ENCODE measurements at regions not wholly inside any gene's neighbourhood (a gene's known extent, or its start where the extent isn't known, plus 50 kb on each side); places are given as distances from the start of the nearest gene placed in this dataset.

DNA sequence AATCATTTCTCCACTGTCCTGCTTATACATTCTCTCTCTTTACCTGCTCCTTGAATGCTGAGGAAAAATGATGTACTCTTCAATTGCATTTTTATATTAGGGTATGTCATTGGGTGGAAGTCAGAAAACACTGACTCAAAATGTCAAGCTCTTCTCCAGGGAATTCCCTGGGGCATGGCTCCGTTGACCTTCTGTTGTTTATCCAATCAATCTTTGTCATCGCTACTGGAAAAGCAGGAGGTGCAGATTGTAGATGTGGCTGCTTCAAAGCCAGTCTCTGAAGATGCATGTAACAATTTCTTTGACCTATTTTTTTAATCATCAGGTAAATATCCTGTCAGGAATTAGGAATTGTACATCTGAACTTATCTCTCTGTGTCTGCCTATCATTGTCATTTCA, 63.9 kb upstream of the TENT5A start:
- H3K27me3 ChIP-seq (ENCODE audit: control insufficient read depth, insufficient read depth, low read length): no peaks in the 10 kb centered on the region
- no TSS peak for BruUV-seq (replicated peaks)
- no peaks in the 10 kb centered on the region for H3K36me3 ChIP-seq (ENCODE audit: control insufficient read depth, insufficient read depth, low read length)
- no peaks in the 10 kb centered on the region for H3K9me3 ChIP-seq (ENCODE audit: control insufficient read depth, insufficient read depth, low read depth, low read length)
- no peak for DNase-seq (ENCODE audit: low read depth, low spot score)
- in situ Hi-C loops (cut with HindIII; ENCODE audit: low pct_unique_long_range_greater_than_20kb, low sequenced_read_pairs): no loop called here
- ChIA-PET CTCF (no interaction called here), POLR2A (no interaction called here)
- no peaks in the 10 kb centered on the region for H3K4me1 ChIP-seq (ENCODE audit: control insufficient read depth, insufficient read depth, low read length)
- no peak overlapping the region for H3K4me3 ChIP-seq (ENCODE audit: low read depth in 2 of 2, low read length in 2 of 2)
- no peak for TF ChIP-seq POLR2AphosphoS5 (IDR thresholded peaks at IDR 0.05; ENCODE audit: low read depth, low read length)
- no peak for TF ChIP-seq SIN3A (IDR thresholded peaks at IDR 0.05; ENCODE audit: borderline replicate concordance, insufficient read depth, low read depth, low read length)
- TF ChIP-seq, protein P1, sequence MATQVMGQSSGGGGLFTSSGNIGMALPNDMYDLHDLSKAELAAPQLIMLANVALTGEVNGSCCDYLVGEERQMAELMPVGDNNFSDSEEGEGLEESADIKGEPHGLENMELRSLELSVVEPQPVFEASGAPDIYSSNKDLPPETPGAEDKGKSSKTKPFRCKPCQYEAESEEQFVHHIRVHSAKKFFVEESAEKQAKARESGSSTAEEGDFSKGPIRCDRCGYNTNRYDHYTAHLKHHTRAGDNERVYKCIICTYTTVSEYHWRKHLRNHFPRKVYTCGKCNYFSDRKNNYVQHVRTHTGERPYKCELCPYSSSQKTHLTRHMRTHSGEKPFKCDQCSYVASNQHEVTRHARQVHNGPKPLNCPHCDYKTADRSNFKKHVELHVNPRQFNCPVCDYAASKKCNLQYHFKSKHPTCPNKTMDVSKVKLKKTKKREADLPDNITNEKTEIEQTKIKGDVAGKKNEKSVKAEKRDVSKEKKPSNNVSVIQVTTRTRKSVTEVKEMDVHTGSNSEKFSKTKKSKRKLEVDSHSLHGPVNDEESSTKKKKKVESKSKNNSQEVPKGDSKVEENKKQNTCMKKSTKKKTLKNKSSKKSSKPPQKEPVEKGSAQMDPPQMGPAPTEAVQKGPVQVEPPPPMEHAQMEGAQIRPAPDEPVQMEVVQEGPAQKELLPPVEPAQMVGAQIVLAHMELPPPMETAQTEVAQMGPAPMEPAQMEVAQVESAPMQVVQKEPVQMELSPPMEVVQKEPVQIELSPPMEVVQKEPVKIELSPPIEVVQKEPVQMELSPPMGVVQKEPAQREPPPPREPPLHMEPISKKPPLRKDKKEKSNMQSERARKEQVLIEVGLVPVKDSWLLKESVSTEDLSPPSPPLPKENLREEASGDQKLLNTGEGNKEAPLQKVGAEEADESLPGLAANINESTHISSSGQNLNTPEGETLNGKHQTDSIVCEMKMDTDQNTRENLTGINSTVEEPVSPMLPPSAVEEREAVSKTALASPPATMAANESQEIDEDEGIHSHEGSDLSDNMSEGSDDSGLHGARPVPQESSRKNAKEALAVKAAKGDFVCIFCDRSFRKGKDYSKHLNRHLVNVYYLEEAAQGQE (IDR thresholded peaks at IDR 0.05; ENCODE audit: insufficient read depth in 1 of 2, low read depth in 2 of 2, low read length in 1 of 2): no peak
- TF ChIP-seq, protein P2, sequence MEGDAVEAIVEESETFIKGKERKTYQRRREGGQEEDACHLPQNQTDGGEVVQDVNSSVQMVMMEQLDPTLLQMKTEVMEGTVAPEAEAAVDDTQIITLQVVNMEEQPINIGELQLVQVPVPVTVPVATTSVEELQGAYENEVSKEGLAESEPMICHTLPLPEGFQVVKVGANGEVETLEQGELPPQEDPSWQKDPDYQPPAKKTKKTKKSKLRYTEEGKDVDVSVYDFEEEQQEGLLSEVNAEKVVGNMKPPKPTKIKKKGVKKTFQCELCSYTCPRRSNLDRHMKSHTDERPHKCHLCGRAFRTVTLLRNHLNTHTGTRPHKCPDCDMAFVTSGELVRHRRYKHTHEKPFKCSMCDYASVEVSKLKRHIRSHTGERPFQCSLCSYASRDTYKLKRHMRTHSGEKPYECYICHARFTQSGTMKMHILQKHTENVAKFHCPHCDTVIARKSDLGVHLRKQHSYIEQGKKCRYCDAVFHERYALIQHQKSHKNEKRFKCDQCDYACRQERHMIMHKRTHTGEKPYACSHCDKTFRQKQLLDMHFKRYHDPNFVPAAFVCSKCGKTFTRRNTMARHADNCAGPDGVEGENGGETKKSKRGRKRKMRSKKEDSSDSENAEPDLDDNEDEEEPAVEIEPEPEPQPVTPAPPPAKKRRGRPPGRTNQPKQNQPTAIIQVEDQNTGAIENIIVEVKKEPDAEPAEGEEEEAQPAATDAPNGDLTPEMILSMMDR (IDR thresholded peaks at IDR 0.05): no peak
- TF ChIP-seq TCF7L2 (IDR thresholded peaks at IDR 0.05; ENCODE audit: low read depth, low read length): no peak
- intact Hi-C loops (cut with micrococcal nuclease; ENCODE audit: unreplicated experiment): no loop called here
- ATAC-seq: no peak
- no peak overlapping the region for H3K27ac ChIP-seq (ENCODE audit: low read length)

DNA sequence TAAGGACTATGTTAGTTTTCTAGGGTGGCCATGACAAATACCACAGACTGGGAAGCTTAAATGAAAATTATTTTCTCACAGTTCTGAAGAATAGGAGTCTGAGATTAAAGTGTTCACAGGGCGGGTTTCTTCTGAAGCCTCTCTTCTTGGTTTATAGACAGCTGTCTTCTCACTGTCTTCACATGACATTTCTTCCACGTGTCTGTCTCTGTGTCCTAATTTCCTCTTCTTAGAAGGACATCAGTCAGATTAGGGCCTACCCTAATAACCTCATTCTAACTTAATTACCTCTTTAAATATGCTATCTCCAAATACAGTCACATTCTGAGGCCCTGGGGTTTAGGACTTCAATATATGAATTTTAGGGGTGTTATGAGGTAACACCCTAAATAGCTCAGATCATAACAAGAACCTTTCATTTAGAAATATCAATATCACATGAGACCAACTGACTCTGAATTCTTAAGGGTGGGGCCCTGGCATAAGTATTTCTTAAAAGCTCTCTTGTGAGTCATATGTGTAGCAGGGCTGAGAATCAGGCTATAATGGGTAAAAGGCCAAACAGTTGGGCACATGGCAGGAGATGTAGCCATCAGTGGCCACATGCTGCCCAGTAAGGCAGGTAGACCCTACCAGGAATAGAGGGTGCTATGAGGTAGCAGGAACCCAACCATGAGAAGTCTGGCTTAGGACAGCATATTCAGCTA, 62.0 kb upstream of the TENT5A start:
- Histone ChIP-seq H3K4me3 (ENCODE audit: low read depth in 2 of 2, low read length in 2 of 2) (no peak overlapping the region), H3K27me3 (ENCODE audit: control insufficient read depth, insufficient read depth, low read length) (no peaks in the 10 kb centered on the region), H3K27ac (ENCODE audit: low read length) (no peak overlapping the region), H3K9me3 (ENCODE audit: control insufficient read depth, insufficient read depth, low read depth, low read length) (no peaks in the 10 kb centered on the region), H3K36me3 (ENCODE audit: control insufficient read depth, insufficient read depth, low read length) (no peaks in the 10 kb centered on the region), H3K4me1 (ENCODE audit: control insufficient read depth, insufficient read depth, low read length) (no peaks in the 10 kb centered on the region)
- DNase-seq (ENCODE audit: low read depth, low spot score): no peak
- no TSS peak for BruUV-seq (replicated peaks)
- in situ Hi-C loops (cut with HindIII; ENCODE audit: low pct_unique_long_range_greater_than_20kb, low sequenced_read_pairs): no loop called here
- ChIA-PET CTCF (no interaction called here), POLR2A (no interaction called here)
- no peak for TF ChIP-seq TCF7L2 (IDR thresholded peaks at IDR 0.05; ENCODE audit: low read depth, low read length)
- TF ChIP-seq, protein P1 (IDR thresholded peaks at IDR 0.05; ENCODE audit: insufficient read depth in 1 of 2, low read depth in 2 of 2, low read length in 1 of 2): no peak
- TF ChIP-seq SIN3A (IDR thresholded peaks at IDR 0.05; ENCODE audit: borderline replicate concordance, insufficient read depth, low read depth, low read length): no peak
- TF ChIP-seq, protein P2 (IDR thresholded peaks at IDR 0.05): no peak
- intact Hi-C loops (cut with micrococcal nuclease; ENCODE audit: unreplicated experiment): no loop called here
- no peak for ATAC-seq

All from Panc1 (cell line).